GM23338 (cell line): ENCODE measurements at regions not wholly inside any gene's neighbourhood (a gene's known extent, or its start where the extent isn't known, plus 50 kb on each side); places are given as distances from the start of the nearest gene placed in this dataset.
A peak's percentile ranks its signal among the peaks of the same experiment; 100 is the strongest.

ENCODE experiments used
- ATAC-seq: fragments of 200-7000 bp; cut with Tn5 transposase; 3 replicates; pipeline ENCODE4 v1.9.1; 2020
- DNase-seq: peaks from one replicate; pipeline ENCODE4 v3.0.0-alpha.2; 2015; ENCODE audit warnings: low spot score
- H2AFZ ChIP-seq: fragments of 200-600 bp; sonication (generic); 2 replicates; pipeline ENCODE4 v1.8.0; 2016; ENCODE audit warnings: antibody characterized with exemption, mild to moderate bottlenecking, moderate library complexity
- H3F3A ChIP-seq: fragments of 200-600 bp; sonication (generic); replicated peaks from 2 replicates; pipeline ENCODE4 v1.8.0; 2017; ENCODE audit warnings: antibody characterized with exemption, mixed run types, low read depth
- H3K27ac ChIP-seq: fragments of 200-600 bp; sonication (generic); 2 replicates; pipeline ENCODE4 v1.6.1; 2016; ENCODE audit warnings: low read depth
- H3K27me3 ChIP-seq: fragments of 200-600 bp; sonication (generic); 2 replicates; pipeline ENCODE4 v1.8.0; 2016; ENCODE audit warnings: mild to moderate bottlenecking, mixed run types, moderate library complexity; ENCODE audit not compliant: insufficient read depth
- H3K36me3 ChIP-seq: fragments of 200-600 bp; sonication (generic); 2 replicates; pipeline ENCODE4 v1.8.0; 2016; ENCODE audit warnings: mild to moderate bottlenecking; ENCODE audit not compliant: insufficient read depth
- H3K4me1 ChIP-seq: fragments of 200-600 bp; sonication (generic); 2 replicates; pipeline ENCODE4 v1.8.0; 2016; ENCODE audit warnings: mild to moderate bottlenecking, moderate library complexity; ENCODE audit not compliant: insufficient read depth
- H3K4me2 ChIP-seq: fragments of 200-600 bp; sonication (generic); 2 replicates; pipeline ENCODE4 v1.7.1; 2017; ENCODE audit warnings: mixed run types
- H3K4me3 ChIP-seq: fragments of 200-600 bp; sonication (generic); 2 replicates; pipeline ENCODE4 v1.6.1; 2016; ENCODE audit warnings: mixed run types
- H3K79me2 ChIP-seq: fragments of 200-600 bp; sonication (generic); replicated peaks from 2 replicates; pipeline ENCODE4 v1.8.0; 2017; ENCODE audit warnings: mild to moderate bottlenecking; ENCODE audit not compliant: insufficient read depth
- H3K9me2 ChIP-seq: fragments of 200-600 bp; sonication (generic); 2 replicates; pipeline ENCODE4 v1.8.0; 2017; ENCODE audit not compliant: insufficient read depth
- H4K20me1 ChIP-seq: fragments of 200-600 bp; sonication (generic); replicated peaks from 2 replicates; pipeline ENCODE4 v1.8.0; 2017; ENCODE audit warnings: mild to moderate bottlenecking; ENCODE audit not compliant: insufficient read depth
- H3K27ac Mint-ChIP-seq: 2 replicates; pipeline ENCODE4 v1.8.0; 2020; ENCODE audit warnings: inconsistent platforms, mild to moderate bottlenecking, moderate library complexity, mixed read lengths
- H3K27me3 Mint-ChIP-seq: 3 replicates; pipeline ENCODE4 v1.8.0; 2022; ENCODE audit warnings: low read depth, mild to moderate bottlenecking, moderate library complexity, mixed read lengths, inconsistent platforms; ENCODE audit not compliant: insufficient read depth, poor library complexity
- H3K36me3 Mint-ChIP-seq: 3 replicates; pipeline ENCODE4 v1.8.0; 2021; ENCODE audit warnings: low read depth, mild to moderate bottlenecking, inconsistent platforms, moderate library complexity, mixed read lengths
- H3K4me1 Mint-ChIP-seq: 3 replicates; pipeline ENCODE4 v1.8.0; 2020; ENCODE audit warnings: mild to moderate bottlenecking, inconsistent platforms, mixed read lengths
- H3K4me3 Mint-ChIP-seq: 3 replicates; pipeline ENCODE4 v1.8.0; 2021; ENCODE audit warnings: moderate library complexity, mild to moderate bottlenecking, inconsistent platforms, mixed read lengths
- H3K9me3 Mint-ChIP-seq: 3 replicates; pipeline ENCODE4 v1.8.0; 2020; ENCODE audit warnings: moderate library complexity, mild to moderate bottlenecking, inconsistent platforms, mixed read lengths
- CREB1 ChIP-seq: fragments of 250-450 bp; sonication (Bioruptor Pico); IDR thresholded peaks from 2 replicates; pipeline ENCODE4 v1.5.0; 2020; ENCODE audit warnings: low read depth, mild to moderate bottlenecking, moderate library complexity
- CTCF ChIP-seq, 2 experiments: fragments of 200-600 bp in 1 of 2; sonication (generic) in 1 of 2; conservative IDR thresholded peaks; 2 replicates each; pipeline versions ENCODE4 v1.5.1 to v1.6.1; 2016 to 2017; ENCODE audit warnings: antibody characterized with exemption in 2 of 2, low read depth in 2 of 2, mild to moderate bottlenecking in 2 of 2, moderate library complexity in 1 of 2
- EZH2phosphoT487 ChIP-seq: fragments of 200-600 bp; sonication (generic); IDR thresholded peaks from one replicate; pipeline ENCODE4 v1.8.1; 2018; ENCODE audit warnings: antibody characterized with exemption; ENCODE audit not compliant: unreplicated experiment
- NANOG ChIP-seq: IDR thresholded peaks from 2 replicates; pipeline ENCODE4 v1.6.1; 2016; ENCODE audit warnings: antibody characterized with exemption, borderline replicate concordance
- ZNF114 ChIP-seq: fragments of 250-450 bp; sonication (Bioruptor Pico); IDR thresholded peaks from 2 replicates; pipeline ENCODE4 v1.5.0; 2020; ENCODE audit warnings: mild to moderate bottlenecking, moderate library complexity
- ZNF331 ChIP-seq: fragments of 250-450 bp; sonication (Bioruptor Pico); IDR thresholded peaks from 2 replicates; pipeline ENCODE4 v1.5.0; 2020; ENCODE audit warnings: low read depth, mild to moderate bottlenecking, moderate library complexity
- TF ChIP-seq, protein P1 (sequence below): fragments of 250-450 bp; sonication (Bioruptor Pico); IDR thresholded peaks from 2 replicates; pipeline ENCODE4 v1.5.0; 2020; ENCODE audit warnings: mild to moderate bottlenecking, moderate library complexity
- TF ChIP-seq, protein P2 (sequence below): IDR thresholded peaks from 2 replicates; pipeline ENCODE4 v1.6.1; 2016; ENCODE audit warnings: antibody characterized with exemption

- H3K27ac Mint-ChIP-seq, result peak overlapping the region; percentile 9; the same call in 1 of the 2 replicates
- Histone ChIP-seq H3K79me2 (no peaks in the 10 kb centered on the region), H3K27ac (0 out of 2 replicates have a peak overlapping the region, but pooled peaks have one; percentile 5), H3K4me2 (no peak overlapping the region), H3K9me2 (no peaks in the 10 kb centered on the region; the same call in 1 of the 2 replicates), H3K4me1 (peaks cover 5% of the 10 kb centered on the region; the same call in 1 of the 2 replicates), H4K20me1 (no peaks in the 10 kb centered on the region), H3F3A (no peaks in the 10 kb centered on the region), H2AFZ (peak overlapping the region; percentile 85), H3K36me3 (no peaks in the 10 kb centered on the region), H3K27me3 (no peaks in the 10 kb centered on the region), H3K4me3 (no peak overlapping the region)
- ATAC-seq, result peak; percentile 98
- no peaks in the 10 kb centered on the region for H3K9me3 Mint-ChIP-seq
- H3K4me3 Mint-ChIP-seq, result no peak overlapping the region
- TF ChIP-seq CTCF (conservative IDR thresholded peaks at IDR 0.05; ENCODE audit: low read depth in 2 of 2) (peak; percentile 51 to 56), CREB1 (CRISPR knock-in tag) (no peak)
- peaks cover 23% of the 10 kb centered on the region for H3K4me1 Mint-ChIP-seq
- H3K36me3 Mint-ChIP-seq, result no peaks in the 10 kb centered on the region
- peaks cover 2% of the 10 kb centered on the region for H3K27me3 Mint-ChIP-seq
- peak; percentile 73 for DNase-seq
These were observed 53.4 kb downstream of the GAS1 start for GRCh38 chr9:86893811-86894490.

DNA sequence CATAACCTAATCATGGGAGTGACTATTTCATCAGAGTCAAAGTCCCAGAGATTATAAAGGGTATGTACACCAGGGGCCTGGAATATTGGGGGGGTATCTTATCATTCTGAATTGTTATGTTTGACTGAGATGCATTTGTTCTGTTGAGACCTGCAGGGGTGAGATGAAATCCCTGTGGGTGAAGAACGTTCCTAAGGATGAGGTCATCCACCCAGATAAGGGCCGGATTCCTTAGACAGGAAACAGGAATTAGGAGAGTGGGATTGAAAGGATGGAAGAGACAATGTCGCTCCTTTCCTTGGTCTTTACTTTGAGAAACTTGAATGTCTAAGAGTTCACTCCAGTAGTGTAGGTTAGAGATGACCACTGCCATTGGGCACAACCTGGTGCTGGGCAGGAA is 54.7 kb downstream of the GAS1 start:
- no peak for ATAC-seq
- no peaks in the 10 kb centered on the region for H3K36me3 Mint-ChIP-seq
- TF ChIP-seq, protein P1, sequence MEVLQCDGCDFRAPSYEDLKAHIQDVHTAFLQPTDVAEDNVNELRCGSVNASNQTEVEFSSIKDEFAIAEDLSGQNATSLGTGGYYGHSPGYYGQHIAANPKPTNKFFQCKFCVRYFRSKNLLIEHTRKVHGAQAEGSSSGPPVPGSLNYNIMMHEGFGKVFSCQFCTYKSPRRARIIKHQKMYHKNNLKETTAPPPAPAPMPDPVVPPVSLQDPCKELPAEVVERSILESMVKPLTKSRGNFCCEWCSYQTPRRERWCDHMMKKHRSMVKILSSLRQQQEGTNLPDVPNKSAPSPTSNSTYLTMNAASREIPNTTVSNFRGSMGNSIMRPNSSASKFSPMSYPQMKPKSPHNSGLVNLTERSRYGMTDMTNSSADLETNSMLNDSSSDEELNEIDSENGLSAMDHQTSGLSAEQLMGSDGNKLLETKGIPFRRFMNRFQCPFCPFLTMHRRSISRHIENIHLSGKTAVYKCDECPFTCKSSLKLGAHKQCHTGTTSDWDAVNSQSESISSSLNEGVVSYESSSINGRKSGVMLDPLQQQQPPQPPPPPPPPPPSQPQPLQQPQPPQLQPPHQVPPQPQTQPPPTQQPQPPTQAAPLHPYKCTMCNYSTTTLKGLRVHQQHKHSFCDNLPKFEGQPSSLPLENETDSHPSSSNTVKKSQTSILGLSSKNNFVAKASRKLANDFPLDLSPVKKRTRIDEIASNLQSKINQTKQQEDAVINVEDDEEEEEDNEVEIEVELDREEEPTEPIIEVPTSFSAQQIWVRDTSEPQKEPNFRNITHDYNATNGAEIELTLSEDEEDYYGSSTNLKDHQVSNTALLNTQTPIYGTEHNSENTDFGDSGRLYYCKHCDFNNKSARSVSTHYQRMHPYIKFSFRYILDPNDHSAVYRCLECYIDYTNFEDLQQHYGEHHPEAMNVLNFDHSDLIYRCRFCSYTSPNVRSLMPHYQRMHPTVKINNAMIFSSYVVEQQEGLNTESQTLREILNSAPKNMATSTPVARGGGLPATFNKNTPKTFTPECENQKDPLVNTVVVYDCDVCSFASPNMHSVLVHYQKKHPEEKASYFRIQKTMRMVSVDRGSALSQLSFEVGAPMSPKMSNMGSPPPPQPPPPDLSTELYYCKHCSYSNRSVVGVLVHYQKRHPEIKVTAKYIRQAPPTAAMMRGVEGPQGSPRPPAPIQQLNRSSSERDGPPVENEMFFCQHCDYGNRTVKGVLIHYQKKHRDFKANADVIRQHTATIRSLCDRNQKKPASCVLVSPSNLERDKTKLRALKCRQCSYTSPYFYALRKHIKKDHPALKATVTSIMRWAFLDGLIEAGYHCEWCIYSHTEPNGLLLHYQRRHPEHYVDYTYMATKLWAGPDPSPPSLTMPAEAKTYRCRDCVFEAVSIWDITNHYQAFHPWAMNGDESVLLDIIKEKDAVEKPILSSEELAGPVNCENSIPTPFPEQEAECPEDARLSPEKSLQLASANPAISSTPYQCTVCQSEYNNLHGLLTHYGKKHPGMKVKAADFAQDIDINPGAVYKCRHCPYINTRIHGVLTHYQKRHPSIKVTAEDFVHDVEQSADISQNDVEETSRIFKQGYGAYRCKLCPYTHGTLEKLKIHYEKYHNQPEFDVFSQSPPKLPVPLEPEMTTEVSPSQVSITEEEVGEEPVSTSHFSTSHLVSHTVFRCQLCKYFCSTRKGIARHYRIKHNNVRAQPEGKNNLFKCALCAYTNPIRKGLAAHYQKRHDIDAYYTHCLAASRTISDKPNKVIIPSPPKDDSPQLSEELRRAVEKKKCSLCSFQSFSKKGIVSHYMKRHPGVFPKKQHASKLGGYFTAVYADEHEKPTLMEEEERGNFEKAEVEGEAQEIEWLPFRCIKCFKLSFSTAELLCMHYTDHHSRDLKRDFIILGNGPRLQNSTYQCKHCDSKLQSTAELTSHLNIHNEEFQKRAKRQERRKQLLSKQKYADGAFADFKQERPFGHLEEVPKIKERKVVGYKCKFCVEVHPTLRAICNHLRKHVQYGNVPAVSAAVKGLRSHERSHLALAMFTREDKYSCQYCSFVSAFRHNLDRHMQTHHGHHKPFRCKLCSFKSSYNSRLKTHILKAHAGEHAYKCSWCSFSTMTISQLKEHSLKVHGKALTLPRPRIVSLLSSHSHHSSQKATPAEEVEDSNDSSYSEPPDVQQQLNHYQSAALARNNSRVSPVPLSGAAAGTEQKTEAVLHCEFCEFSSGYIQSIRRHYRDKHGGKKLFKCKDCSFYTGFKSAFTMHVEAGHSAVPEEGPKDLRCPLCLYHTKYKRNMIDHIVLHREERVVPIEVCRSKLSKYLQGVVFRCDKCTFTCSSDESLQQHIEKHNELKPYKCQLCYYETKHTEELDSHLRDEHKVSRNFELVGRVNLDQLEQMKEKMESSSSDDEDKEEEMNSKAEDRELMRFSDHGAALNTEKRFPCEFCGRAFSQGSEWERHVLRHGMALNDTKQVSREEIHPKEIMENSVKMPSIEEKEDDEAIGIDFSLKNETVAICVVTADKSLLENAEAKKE (CRISPR knock-in tag), result no peak
- TF ChIP-seq ZNF114 (CRISPR knock-in tag), result no peak
- TF ChIP-seq ZNF331 (CRISPR knock-in tag), result no peak
- TF ChIP-seq NANOG, result no peak
- TF ChIP-seq, protein P2, sequence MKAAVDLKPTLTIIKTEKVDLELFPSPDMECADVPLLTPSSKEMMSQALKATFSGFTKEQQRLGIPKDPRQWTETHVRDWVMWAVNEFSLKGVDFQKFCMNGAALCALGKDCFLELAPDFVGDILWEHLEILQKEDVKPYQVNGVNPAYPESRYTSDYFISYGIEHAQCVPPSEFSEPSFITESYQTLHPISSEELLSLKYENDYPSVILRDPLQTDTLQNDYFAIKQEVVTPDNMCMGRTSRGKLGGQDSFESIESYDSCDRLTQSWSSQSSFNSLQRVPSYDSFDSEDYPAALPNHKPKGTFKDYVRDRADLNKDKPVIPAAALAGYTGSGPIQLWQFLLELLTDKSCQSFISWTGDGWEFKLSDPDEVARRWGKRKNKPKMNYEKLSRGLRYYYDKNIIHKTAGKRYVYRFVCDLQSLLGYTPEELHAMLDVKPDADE, result no peak
- TF ChIP-seq CTCF (conservative IDR thresholded peaks at IDR 0.05; ENCODE audit: low read depth in 2 of 2), result no peak
- TF ChIP-seq CREB1 (CRISPR knock-in tag), result no peak
- TF ChIP-seq EZH2phosphoT487, result no peak

More for the DNA sequence above, 54.7 kb downstream of the GAS1 start:
- no peak overlapping the region for H3K27ac Mint-ChIP-seq
- Histone ChIP-seq H3F3A (no peaks in the 10 kb centered on the region), H2AFZ (no peak overlapping the region), H3K27ac (no peak overlapping the region), H3K36me3 (no peaks in the 10 kb centered on the region), H3K27me3 (no peaks in the 10 kb centered on the region), H3K4me3 (no peak overlapping the region), H4K20me1 (no peaks in the 10 kb centered on the region), H3K9me2 (no peaks in the 10 kb centered on the region; the same call in 1 of the 2 replicates), H3K79me2 (no peaks in the 10 kb centered on the region), H3K4me1 (peaks cover 5% of the 10 kb centered on the region; the same call in 1 of the 2 replicates), H3K4me2 (no peak overlapping the region)
- DNase-seq, result no peak
- H3K4me3 Mint-ChIP-seq, result no peak overlapping the region
- peaks cover 14% of the 10 kb centered on the region for H3K4me1 Mint-ChIP-seq
- H3K9me3 Mint-ChIP-seq, result no peaks in the 10 kb centered on the region
- peaks cover 2% of the 10 kb centered on the region for H3K27me3 Mint-ChIP-seq
